Activated CD4-positive, alpha-beta T cell treated with anti-CD3 and anti-CD28 coated beads, Interleukin-2, amount 50 U/mL, for 48 hours (primary cell): ENCODE measurements at regions not wholly inside any gene's neighbourhood (a gene's known extent, or its start where the extent isn't known, plus 50 kb on each side); places are given as distances from the start of the nearest gene placed in this dataset.

ENCODE experiments used
- DNase-seq, 2 experiments: peaks; one replicate each; pipeline ENCODE4 v3.0.0-alpha.2; 2020

DNA sequence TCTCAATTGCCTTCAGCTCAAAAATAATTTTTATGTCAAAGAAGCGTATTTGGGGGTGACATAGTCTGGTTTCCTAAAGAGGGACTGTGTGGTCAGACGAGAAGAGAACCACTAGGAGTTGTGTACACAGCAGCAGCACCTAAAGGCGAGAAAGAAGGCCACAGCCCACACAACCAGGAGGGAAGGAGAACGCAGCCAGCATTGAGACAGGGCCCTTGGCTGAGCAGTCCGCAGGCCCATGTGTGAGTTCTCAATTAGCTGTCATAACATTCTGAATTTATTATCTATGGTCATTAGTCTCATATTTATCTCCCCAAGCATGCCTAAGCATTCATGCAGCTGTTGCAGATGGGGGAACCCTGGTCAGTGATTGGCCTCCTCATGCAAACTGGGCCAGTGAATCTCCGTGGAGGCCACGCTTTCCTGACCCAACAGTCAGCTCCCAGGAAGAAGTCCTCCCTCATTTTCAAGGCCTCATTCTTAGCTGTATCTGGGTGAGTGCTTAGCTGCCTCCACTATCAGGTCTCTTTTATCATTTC, 81.2 kb upstream of the ATF7IP start:
- DNase-seq = no peak

DNA sequence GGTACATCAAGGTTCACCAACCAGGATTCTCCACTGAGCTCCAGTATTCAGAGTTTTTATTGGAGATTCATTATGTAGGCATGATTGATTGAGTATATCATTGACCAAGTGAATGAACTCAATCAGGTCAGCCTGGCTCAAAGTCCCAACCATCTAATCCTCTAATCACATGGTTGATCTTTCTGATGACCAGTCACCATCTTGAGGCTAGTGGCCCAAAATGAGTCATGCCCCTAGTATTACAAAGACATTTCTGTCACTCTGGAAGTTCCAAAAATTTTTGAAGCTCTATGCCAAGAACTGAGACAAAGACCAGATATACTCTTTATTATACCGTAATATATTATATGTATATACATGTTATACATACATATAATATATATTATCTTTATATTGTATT, 75.9 kb upstream of the ATF7IP start:
- DNase-seq = no peak

DNA sequence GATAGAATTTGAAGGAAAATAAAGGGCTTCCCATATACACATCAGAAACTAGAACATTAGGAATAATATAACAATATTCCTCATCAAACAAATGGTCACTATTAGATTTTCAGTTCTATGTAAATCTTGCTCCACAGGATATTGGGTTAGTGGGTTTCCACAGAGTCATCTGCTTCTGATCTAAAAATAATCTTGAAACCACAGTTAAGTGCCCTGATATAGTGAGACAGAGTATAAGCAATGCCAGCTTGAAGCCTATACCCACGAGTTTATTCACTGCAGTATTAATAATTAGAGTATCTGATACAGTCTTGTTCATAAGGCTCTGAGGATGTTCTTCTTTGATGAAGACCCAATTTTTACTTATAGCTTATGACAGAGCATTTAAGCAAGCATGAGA, 74.5 kb upstream of the ATF7IP start:
- DNase-seq = no peak

DNA sequence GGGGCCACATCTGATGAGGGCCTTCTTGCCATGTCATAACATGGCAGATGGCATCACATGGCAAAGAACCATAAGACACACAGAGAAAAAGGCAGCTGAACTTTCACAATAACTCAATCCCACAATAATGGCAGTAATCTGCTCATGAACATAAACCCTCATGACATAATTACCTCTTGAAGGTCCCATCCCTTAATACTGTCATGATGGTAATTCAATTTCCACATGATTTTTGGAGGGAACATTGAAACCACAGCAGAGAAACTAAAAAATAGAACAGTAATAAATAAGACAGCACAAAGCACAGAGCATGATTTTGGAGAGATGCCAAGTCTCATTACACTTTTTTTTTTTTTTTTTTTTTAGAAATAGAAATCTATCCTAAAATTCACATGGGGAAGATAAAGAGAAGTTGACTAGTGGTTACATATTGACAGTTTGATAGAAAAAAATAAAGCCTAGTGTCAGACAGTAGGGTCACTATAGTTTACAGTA, 61.8 kb upstream of the ATF7IP start:
- no peak for DNase-seq

DNA sequence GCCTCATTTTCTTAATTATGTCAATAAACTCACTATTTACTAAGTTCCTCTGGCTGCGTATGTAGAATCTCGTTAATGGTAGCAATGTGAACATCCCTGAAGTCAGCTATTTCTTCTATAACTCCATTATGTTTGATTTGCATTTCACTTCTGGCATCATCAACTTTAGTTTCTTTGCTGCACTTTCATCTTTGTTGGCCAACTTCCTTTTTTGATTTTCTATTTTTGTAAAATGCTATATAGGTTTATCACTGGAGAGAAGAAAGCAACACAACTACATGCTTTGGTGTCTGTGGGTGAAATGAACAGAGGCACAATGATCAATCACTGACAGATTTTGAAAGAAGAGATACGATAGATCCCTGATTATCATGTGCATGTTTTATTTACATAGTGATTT, 58.5 kb upstream of the ATF7IP start:
- no peak for DNase-seq

DNA sequence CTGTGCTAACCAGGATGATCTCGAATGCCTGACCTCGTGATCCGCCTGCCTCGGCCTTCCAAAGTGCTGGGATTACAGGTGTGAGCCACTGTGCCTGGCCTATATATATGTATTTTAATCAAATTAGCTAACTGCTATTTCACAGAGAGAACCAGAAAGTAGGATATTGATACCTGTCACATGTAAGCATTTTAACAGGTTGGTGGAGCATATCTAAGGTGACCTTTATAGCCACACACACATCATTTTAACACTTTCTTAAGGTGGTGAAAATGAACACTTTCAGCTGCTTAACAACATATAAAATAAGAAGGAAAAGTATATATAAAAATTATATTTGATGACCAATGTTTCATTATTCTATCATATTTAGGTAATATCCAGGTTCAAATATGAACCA, 57.0 kb upstream of the ATF7IP start:
- no peak for DNase-seq

DNA sequence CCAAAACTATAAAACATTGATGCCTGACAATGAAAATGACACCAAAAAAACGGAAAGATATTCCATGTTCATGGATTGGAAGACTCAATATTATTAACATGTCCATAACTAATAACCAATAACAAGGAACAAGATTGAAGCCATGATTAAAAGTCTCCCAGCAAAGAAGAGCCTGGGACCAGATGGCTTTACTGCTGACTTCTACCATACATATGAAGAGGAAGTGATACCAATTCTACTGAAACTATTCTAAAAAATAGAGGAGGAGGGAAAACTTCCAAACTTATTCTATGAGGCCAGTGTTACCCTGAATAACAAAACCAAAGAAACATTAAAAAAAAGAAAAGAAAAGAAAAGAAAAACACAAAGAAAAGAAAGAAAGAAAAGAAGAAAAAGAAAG, 54.6 kb upstream of the ATF7IP start:
- no peak for DNase-seq

DNA sequence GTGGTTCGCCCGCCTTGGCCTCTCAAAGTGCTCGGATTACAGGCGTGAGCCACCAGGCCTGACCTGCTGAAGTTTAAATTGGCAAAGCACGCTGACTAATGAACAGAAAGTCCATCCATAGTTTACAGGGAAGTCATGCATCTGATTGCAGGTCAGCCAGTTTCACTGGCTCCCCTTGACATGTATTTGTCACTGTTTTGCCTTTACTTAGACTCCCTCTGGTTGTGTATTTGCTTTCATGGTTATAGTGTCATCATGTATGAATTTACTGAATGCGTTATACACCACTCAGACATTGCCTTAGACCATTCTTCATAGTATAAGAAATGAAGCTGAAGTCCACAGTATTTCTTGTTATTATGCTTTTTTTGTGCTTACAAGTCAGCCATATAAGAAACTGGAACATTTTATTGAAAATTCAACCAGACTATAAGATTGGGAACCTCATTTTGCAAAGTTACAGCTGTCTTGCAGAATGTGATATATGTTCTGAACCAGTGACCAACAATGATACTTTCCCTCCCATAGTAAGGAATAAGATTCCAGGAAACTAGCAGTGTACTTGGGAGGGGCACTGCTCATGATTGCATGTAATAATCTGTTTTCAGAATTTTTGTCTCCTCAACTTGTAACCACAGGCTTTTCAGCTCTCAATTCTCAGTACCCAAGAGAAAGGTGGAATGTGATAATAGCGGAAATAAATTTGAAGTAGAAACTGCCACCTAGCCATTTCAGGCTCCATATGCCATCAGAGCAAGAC, 51.9 kb upstream of the ATF7IP start:
- no peak for DNase-seq

DNA sequence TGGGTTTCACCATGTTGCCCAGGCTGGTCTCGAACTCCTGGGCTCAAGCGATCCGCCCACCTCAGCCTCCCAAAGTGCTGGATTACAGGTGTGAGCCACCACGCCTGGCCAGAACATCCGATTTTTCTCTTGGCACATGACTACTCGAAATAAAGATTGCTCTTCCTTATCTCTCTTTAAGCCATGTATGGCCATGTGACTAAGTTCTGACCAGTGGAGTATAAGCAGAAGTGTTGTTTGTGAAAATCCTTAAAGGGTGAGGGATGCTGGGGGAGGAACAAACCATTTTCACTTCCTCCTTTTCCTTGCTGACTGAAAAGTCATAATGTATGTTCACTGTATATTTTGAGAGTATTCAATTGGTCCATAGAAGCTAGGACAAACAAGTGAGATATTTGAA, 50.7 kb upstream of the ATF7IP start:
- no peak for DNase-seq

DNA sequence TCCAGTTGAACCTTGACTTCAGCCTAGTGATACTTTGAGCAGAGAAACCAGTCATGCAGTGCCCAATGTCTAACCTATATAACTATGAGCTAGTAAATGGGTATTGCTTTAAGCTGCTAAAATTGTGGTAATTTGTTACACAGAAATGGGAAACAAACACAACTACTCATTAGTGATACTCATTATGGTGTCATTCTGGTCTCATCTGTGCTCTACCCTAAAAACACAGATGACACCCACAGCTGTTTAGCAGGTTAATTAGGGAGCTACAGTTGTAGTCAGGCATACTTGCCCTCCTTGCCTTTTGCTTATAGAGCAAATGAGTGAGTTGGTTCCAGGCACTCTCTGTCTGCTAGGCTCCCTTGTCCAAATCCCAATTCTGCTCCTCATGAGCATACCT, 50.0 kb upstream of the ATF7IP start:
- no peak for DNase-seq
